GM10248 (cell line): ENCODE measurements at regions not wholly inside any gene's neighbourhood (a gene's known extent, or its start where the extent isn't known, plus 50 kb on each side); places are given as distances from the start of the nearest gene placed in this dataset.

Source experiments
- CTCF ChIA-PET: fragments of 300-600 bp; sonication (Branson Sonifier 250); formaldehyde crosslinking; extraction: SDS; loops from one replicate; lab custom pipeline; 2021; ENCODE audit warnings: antibody characterized with exemption; lab: Yijun Ruan, JAX
- POLR2A ChIA-PET: fragments of 350-650 bp; sonication (Branson Sonifier 250); formaldehyde crosslinking; extraction: SDS; loops from one replicate; lab custom pipeline; 2020; ENCODE audit warnings: antibody characterized with exemption; lab: Yijun Ruan, JAX
- DNase-seq: peaks from one replicate; pipeline ENCODE4 v3.0.0; 2012; ENCODE audit errors: extremely low spot score
- CTCF ChIP-seq: IDR thresholded peaks from 2 replicates; pipeline ENCODE4 v1.5.1; 2012; ENCODE audit warnings: mild to moderate bottlenecking, low read depth; ENCODE audit errors: extremely low read depth, missing control alignments, control extremely low read depth

DNA sequence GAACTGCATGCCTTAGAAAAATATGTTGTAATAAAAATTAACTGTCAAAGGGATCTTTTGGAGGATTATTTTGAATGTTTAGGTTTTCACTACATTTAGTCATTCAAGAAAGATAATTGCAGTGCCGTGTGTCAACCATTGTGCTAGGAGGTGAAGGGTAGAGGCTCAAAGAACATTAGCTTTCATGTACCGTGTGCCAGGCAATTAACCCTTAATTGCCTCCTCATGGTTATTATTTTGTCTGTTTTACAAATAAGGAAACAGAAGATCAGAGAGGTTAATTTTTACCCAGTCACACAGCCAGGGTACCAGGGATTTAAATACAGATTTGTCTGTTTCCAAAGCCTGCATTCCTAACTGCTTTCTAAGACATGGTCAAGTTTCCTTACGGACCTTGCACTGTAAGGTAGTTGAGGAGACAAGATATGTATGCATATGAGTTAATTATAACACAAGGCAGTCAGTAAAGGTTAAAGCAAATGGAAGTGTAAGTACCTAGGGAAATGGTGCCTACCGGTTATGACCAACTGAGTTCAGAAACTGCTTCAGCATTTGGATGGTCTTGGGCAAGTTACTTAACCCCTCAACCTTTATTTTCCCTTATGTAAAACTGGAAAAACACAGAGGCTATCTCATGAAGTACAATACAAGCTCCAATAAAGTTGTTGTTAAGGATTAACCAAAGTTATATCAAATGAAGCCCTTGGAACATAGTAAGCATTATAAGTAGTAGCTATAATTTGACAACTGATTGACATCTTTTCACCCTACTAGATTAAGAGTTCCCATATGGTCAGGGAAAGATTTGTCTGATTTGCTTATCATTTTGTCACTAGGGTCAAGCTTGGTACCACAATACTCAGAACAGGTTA is 434.9 kb downstream of the MBD2 start:
- ChIA-PET CTCF (interaction anchor here (0.9 to 1.1 kb wide), 2 partner anchors 26 to 66 kb away, joined by 3 read pairs; no protein-coding TSS in a partner anchor), POLR2A (no interaction called here)
- DNase-seq = no peak
- no peak for TF ChIP-seq CTCF

GRCh38 chr18:53785811-53786210 is 438.7 kb downstream of the MBD2 start:
- ChIA-PET CTCF (interaction anchor here (0.7 kb wide), 1 partner anchor 10 kb away, joined by 4 read pairs; no protein-coding TSS in a partner anchor), POLR2A (no interaction called here)
- TF ChIP-seq CTCF = no peak
- DNase-seq = no peak

DNA sequence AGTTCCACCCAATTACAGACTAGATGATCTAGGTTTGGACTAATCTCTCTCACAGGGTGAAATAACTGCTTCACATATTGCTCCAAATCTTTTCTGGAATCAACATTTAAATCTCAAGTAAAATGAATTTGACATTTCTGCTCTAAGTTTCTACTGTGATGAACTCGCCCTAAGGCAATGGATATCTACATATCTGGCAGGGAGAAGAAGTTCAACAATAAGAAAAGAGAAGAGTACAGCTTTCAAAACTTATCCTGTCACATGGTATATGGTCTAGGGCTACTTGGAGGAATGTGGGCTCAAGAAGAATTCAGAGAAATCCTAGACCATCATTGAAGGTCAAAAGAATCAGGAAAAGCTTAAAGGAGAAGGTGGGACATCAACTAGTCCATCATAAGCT is 440.2 kb downstream of the MBD2 start:
- ChIA-PET POLR2A (no interaction called here), CTCF (interaction anchor here (1.0 to 1.1 kb wide), 3 partner anchors 9 to 185 kb away, joined by 3 read pairs; no protein-coding TSS in a partner anchor)
- no peak for DNase-seq
- TF ChIP-seq CTCF = no peak

- ChIA-PET CTCF (no interaction called here), POLR2A (no interaction called here)
- DNase-seq = no peak
- TF ChIP-seq CTCF = no peak
Measured at GRCh38 chr18:53780666-53781065, 443.8 kb downstream of the MBD2 start.

- no peak for DNase-seq
- ChIA-PET CTCF (no interaction called here), POLR2A (no interaction called here)
- no peak for TF ChIP-seq CTCF
Measured at GRCh38 chr18:53772293-53772692, 452.2 kb downstream of the MBD2 start.

- ChIA-PET POLR2A (no interaction called here), CTCF (no interaction called here)
- no peak for DNase-seq
- no peak for TF ChIP-seq CTCF
Measured at GRCh38 chr18:53771664-53772063, 452.8 kb downstream of the MBD2 start.
